ENCODE measurements at regions not wholly inside any gene's neighbourhood (a gene's known extent, or its start where the extent isn't known, plus 50 kb on each side); places are given as distances from the start of the nearest gene placed in this dataset.

GRCh38 chr13:34627509-34628208, 314.4 kb upstream of the NBEA start:
- H3K27me3 ChIP-seq (ENCODE audit: control insufficient read depth, insufficient read depth, low read length), result no peaks in the 10 kb centered on the region
- H3K27ac ChIP-seq (ENCODE audit: low read length), result no peak overlapping the region
- no peaks in the 10 kb centered on the region for H3K36me3 ChIP-seq (ENCODE audit: control insufficient read depth, low read depth, low read length)
- no peak overlapping the region for H3K9ac ChIP-seq (ENCODE audit: low read length)
- no peaks in the 10 kb centered on the region for H3K4me1 ChIP-seq (ENCODE audit: control insufficient read depth, low read depth, low read length)
- H3K4me3 ChIP-seq (ENCODE audit: low read length), result no peak overlapping the region
- no peaks in the 10 kb centered on the region for H3K9me3 ChIP-seq (ENCODE audit: control insufficient read depth, low read depth, low read length)

- H3K9me3 ChIP-seq (ENCODE audit: control insufficient read depth, low read depth, low read length), result no peaks in the 10 kb centered on the region
- H3K9ac ChIP-seq (ENCODE audit: low read length), result no peak overlapping the region
- no peak overlapping the region for H3K4me3 ChIP-seq (ENCODE audit: low read length)
- H3K4me1 ChIP-seq (ENCODE audit: control insufficient read depth, low read depth, low read length), result no peaks in the 10 kb centered on the region
- H3K36me3 ChIP-seq (ENCODE audit: control insufficient read depth, low read depth, low read length), result no peaks in the 10 kb centered on the region
- H3K27ac ChIP-seq (ENCODE audit: low read length), result no peak overlapping the region
- no peaks in the 10 kb centered on the region for H3K27me3 ChIP-seq (ENCODE audit: control insufficient read depth, insufficient read depth, low read length)
Observed at GRCh38 chr13:34628209-34628682, 313.8 kb upstream of the NBEA start.

GRCh38 chr13:34634448-34634847, 307.6 kb upstream of the NBEA start:
- Histone ChIP-seq H3K27me3 (ENCODE audit: control insufficient read depth, insufficient read depth, low read length) (no peaks in the 10 kb centered on the region), H3K4me1 (ENCODE audit: control insufficient read depth, low read depth, low read length) (peaks cover 14% of the 10 kb centered on the region), H3K36me3 (ENCODE audit: control insufficient read depth, low read depth, low read length) (no peaks in the 10 kb centered on the region), H3K27ac (ENCODE audit: low read length) (no peak overlapping the region), H3K9ac (ENCODE audit: low read length) (no peak overlapping the region), H3K9me3 (ENCODE audit: control insufficient read depth, low read depth, low read length) (no peaks in the 10 kb centered on the region), H3K4me3 (ENCODE audit: low read length) (no peak overlapping the region)

GRCh38 chr13:34637138-34637537, 304.9 kb upstream of the NBEA start:
- Histone ChIP-seq H3K4me1 (ENCODE audit: control insufficient read depth, low read depth, low read length) (peaks cover 17% of the 10 kb centered on the region), H3K4me3 (ENCODE audit: low read length) (no peak overlapping the region), H3K27ac (ENCODE audit: low read length) (no peak overlapping the region), H3K9ac (ENCODE audit: low read length) (no peak overlapping the region), H3K9me3 (ENCODE audit: control insufficient read depth, low read depth, low read length) (no peaks in the 10 kb centered on the region), H3K27me3 (ENCODE audit: control insufficient read depth, insufficient read depth, low read length) (no peaks in the 10 kb centered on the region), H3K36me3 (ENCODE audit: control insufficient read depth, low read depth, low read length) (no peaks in the 10 kb centered on the region)

GRCh38 chr13:34637636-34638035, 304.4 kb upstream of the NBEA start:
- peaks cover 17% of the 10 kb centered on the region for H3K4me1 ChIP-seq (ENCODE audit: control insufficient read depth, low read depth, low read length)
- H3K36me3 ChIP-seq (ENCODE audit: control insufficient read depth, low read depth, low read length), result no peaks in the 10 kb centered on the region
- no peak overlapping the region for H3K27ac ChIP-seq (ENCODE audit: low read length)
- H3K4me3 ChIP-seq (ENCODE audit: low read length), result no peak overlapping the region
- H3K9ac ChIP-seq (ENCODE audit: low read length), result no peak overlapping the region
- H3K27me3 ChIP-seq (ENCODE audit: control insufficient read depth, insufficient read depth, low read length), result no peaks in the 10 kb centered on the region
- H3K9me3 ChIP-seq (ENCODE audit: control insufficient read depth, low read depth, low read length), result no peaks in the 10 kb centered on the region

GRCh38 chr13:34638897-34639296, 303.2 kb upstream of the NBEA start:
- Histone ChIP-seq H3K27me3 (ENCODE audit: control insufficient read depth, insufficient read depth, low read length) (no peaks in the 10 kb centered on the region), H3K4me1 (ENCODE audit: control insufficient read depth, low read depth, low read length) (peaks cover 24% of the 10 kb centered on the region), H3K9me3 (ENCODE audit: control insufficient read depth, low read depth, low read length) (no peaks in the 10 kb centered on the region), H3K27ac (ENCODE audit: low read length) (no peak overlapping the region), H3K9ac (ENCODE audit: low read length) (no peak overlapping the region), H3K4me3 (ENCODE audit: low read length) (no peak overlapping the region), H3K36me3 (ENCODE audit: control insufficient read depth, low read depth, low read length) (no peaks in the 10 kb centered on the region)

GRCh38 chr13:34640179-34640992, 301.7 kb upstream of the NBEA start:
- Histone ChIP-seq H3K4me1 (ENCODE audit: control insufficient read depth, low read depth, low read length) (peaks cover 24% of the 10 kb centered on the region), H3K27ac (ENCODE audit: low read length) (no peak overlapping the region), H3K9ac (ENCODE audit: low read length) (no peak overlapping the region), H3K4me3 (ENCODE audit: low read length) (no peak overlapping the region), H3K36me3 (ENCODE audit: control insufficient read depth, low read depth, low read length) (no peaks in the 10 kb centered on the region), H3K9me3 (ENCODE audit: control insufficient read depth, low read depth, low read length) (no peaks in the 10 kb centered on the region), H3K27me3 (ENCODE audit: control insufficient read depth, insufficient read depth, low read length) (no peaks in the 10 kb centered on the region)

- Histone ChIP-seq H3K27ac (ENCODE audit: low read length) (no peak overlapping the region), H3K4me1 (ENCODE audit: control insufficient read depth, low read depth, low read length) (peaks cover 24% of the 10 kb centered on the region), H3K36me3 (ENCODE audit: control insufficient read depth, low read depth, low read length) (no peaks in the 10 kb centered on the region), H3K9me3 (ENCODE audit: control insufficient read depth, low read depth, low read length) (no peaks in the 10 kb centered on the region), H3K27me3 (ENCODE audit: control insufficient read depth, insufficient read depth, low read length) (no peaks in the 10 kb centered on the region), H3K4me3 (ENCODE audit: low read length) (no peak overlapping the region), H3K9ac (ENCODE audit: low read length) (no peak overlapping the region)
Observed at GRCh38 chr13:34640993-34641330, 301.1 kb upstream of the NBEA start.

GRCh38 chr13:34647379-34648150, 294.5 kb upstream of the NBEA start:
- Histone ChIP-seq H3K4me3 (ENCODE audit: low read length) (no peak overlapping the region), H3K27me3 (ENCODE audit: control insufficient read depth, insufficient read depth, low read length) (no peaks in the 10 kb centered on the region), H3K27ac (ENCODE audit: low read length) (no peak overlapping the region), H3K9ac (ENCODE audit: low read length) (no peak overlapping the region), H3K4me1 (ENCODE audit: control insufficient read depth, low read depth, low read length) (peaks cover 7% of the 10 kb centered on the region), H3K9me3 (ENCODE audit: control insufficient read depth, low read depth, low read length) (no peaks in the 10 kb centered on the region), H3K36me3 (ENCODE audit: control insufficient read depth, low read depth, low read length) (no peaks in the 10 kb centered on the region)

GRCh38 chr13:34654203-34654602, 287.9 kb upstream of the NBEA start:
- Histone ChIP-seq H3K36me3 (ENCODE audit: control insufficient read depth, low read depth, low read length) (no peaks in the 10 kb centered on the region), H3K9ac (ENCODE audit: low read length) (no peak overlapping the region), H3K27ac (ENCODE audit: low read length) (no peak overlapping the region), H3K9me3 (ENCODE audit: control insufficient read depth, low read depth, low read length) (no peaks in the 10 kb centered on the region), H3K4me1 (ENCODE audit: control insufficient read depth, low read depth, low read length) (no peaks in the 10 kb centered on the region), H3K4me3 (ENCODE audit: low read length) (no peak overlapping the region), H3K27me3 (ENCODE audit: control insufficient read depth, insufficient read depth, low read length) (no peaks in the 10 kb centered on the region)

- no peaks in the 10 kb centered on the region for H3K9me3 ChIP-seq (ENCODE audit: control insufficient read depth, low read depth, low read length)
- H3K4me1 ChIP-seq (ENCODE audit: control insufficient read depth, low read depth, low read length), result no peaks in the 10 kb centered on the region
- H3K36me3 ChIP-seq (ENCODE audit: control insufficient read depth, low read depth, low read length), result no peaks in the 10 kb centered on the region
- H3K4me3 ChIP-seq (ENCODE audit: low read length), result no peak overlapping the region
- H3K9ac ChIP-seq (ENCODE audit: low read length), result no peak overlapping the region
- no peaks in the 10 kb centered on the region for H3K27me3 ChIP-seq (ENCODE audit: control insufficient read depth, insufficient read depth, low read length)
- H3K27ac ChIP-seq (ENCODE audit: low read length), result no peak overlapping the region
Observed at GRCh38 chr13:34654647-34655046, 287.4 kb upstream of the NBEA start.

Data from iPS-18a (cell line).